ENCODE measurements at regions not wholly inside any gene's neighbourhood (a gene's known extent, or its start where the extent isn't known, plus 50 kb on each side); places are given as distances from the start of the nearest gene placed in this dataset.

DNA sequence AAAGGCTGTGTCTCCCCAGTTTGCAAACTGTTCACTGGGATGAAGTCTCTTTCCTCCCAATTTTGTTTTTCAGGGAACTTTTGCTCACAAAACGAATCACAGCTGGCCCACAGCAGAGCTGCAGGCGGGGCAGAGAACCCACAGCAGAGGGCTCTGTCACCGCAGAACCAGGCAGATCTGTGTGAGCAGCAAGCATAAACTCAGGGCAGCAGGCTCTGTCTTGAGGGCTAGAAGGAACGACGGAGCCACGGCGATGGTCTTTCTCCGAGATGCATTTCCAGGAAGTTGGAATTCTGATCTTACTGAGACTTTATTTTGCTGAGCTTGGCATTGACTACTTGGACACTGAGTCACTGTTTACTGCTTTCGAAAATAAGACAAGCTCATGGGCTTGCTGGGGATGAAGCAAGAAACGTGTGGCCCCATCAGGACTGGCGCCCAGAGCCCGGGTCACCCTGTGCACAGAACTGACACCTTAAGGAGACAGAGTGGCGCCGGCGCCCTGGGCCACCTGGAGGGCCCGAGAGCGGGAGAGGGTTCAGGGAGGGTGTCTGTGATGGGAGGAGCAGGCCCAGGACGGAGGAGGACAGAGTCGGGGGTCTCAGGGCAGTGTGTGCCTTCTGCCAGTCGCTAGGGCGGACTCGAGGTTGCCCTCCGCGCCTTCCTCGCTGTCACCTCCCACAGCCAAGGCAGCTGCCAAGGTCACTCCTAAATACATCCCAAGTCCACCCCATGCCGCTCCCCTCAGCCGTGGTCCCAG lies 106.3 kb upstream of the NXT1 start:
- TF ChIP-seq CTCF (conservative IDR thresholded peaks at IDR 0.05 in 1 of 2, IDR thresholded peaks at IDR 0.05 in 1 of 2; ENCODE audit: extremely low read depth in 1 of 2, insufficient read depth in 1 of 2, low read depth in 1 of 2, low read length in 2 of 2) (no peak), EZH2 (IDR thresholded peaks at IDR 0.05; ENCODE audit: borderline replicate concordance, low read length) (no peak)

Measured in mammary epithelial cell (primary cell).